Lower lobe of right lung (tissue), 2 donors: ENCODE measurements at regions not wholly inside any gene's neighbourhood (a gene's known extent, or its start where the extent isn't known, plus 50 kb on each side); places are given as distances from the start of the nearest gene placed in this dataset.
A peak's percentile ranks its signal among the peaks of the same experiment; 100 is the strongest.

Experiments
- ATAC-seq, 2 donors: fragments of 200-7000 bp; cut with Tn5 transposase; one replicate each; pipeline ENCODE4 v1.9.1; 2020 to 2022; ENCODE audit warnings: mild to moderate bottlenecking in 2 of 2, moderate library complexity in 2 of 2
- DNase-seq: peaks from one replicate; pipeline ENCODE4 v3.0.0-alpha.2; 2020
- H3K27ac ChIP-seq: fragments of 200-600 bp; one replicate; pipeline ENCODE4 v1.8.0; 2022
- H3K27me3 ChIP-seq: fragments of 200-600 bp; one replicate; pipeline ENCODE4 v1.8.0; 2022; ENCODE audit warnings: low read depth
- H3K36me3 ChIP-seq: fragments of 200-600 bp; one replicate; pipeline ENCODE4 v1.8.0; 2022; ENCODE audit warnings: mild to moderate bottlenecking
- H3K4me1 ChIP-seq: fragments of 200-600 bp; one replicate; pipeline ENCODE4 v1.8.0; 2022
- H3K4me3 ChIP-seq: fragments of 200-600 bp; one replicate; pipeline ENCODE4 v1.8.0; 2022; ENCODE audit warnings: mild to moderate bottlenecking
- H3K9me3 ChIP-seq: fragments of 200-600 bp; one replicate; pipeline ENCODE4 v1.8.0; 2022
- CTCF ChIP-seq: fragments of 200-600 bp; IDR thresholded peaks from one replicate; pipeline ENCODE4 v1.8.0; 2022; ENCODE audit warnings: antibody characterized with exemption, mild to moderate bottlenecking
- intact Hi-C: fragments of 100-400 bp; cut with DNase I; formaldehyde crosslinking; loops from one replicate; pipeline ENCODE4 v1.11.0; 2022
- donor health status: DM: no; HTN: yes; CAD: no; lungs with severe emphysema.

- no peak for ATAC-seq
- H3K27me3 ChIP-seq = no peaks in the 10 kb centered on the region
- intact Hi-C loops = no loop called here
Observed at GRCh38 chr4:179797738-179798137, 2355.5 kb upstream of the AGA start.

GRCh38 chr4:179803857-179804256, 2361.6 kb upstream of the AGA start:
- no peak overlapping the region for H3K4me3 ChIP-seq
- H3K27me3 ChIP-seq = no peaks in the 10 kb centered on the region
- ATAC-seq (peak; percentile 25 to 62), DNase-seq (no peak)
- no peaks in the 10 kb centered on the region for H3K4me1 ChIP-seq
- TF ChIP-seq CTCF = no peak
- intact Hi-C loops = no loop called here
- H3K9me3 ChIP-seq = no peaks in the 10 kb centered on the region
- H3K27ac ChIP-seq = no peak overlapping the region
- H3K36me3 ChIP-seq = no peaks in the 10 kb centered on the region

More at GRCh38 chr4:179797738-179798137, 2355.5 kb upstream of the AGA start:
- Histone ChIP-seq H3K4me1 (no peaks in the 10 kb centered on the region), H3K36me3 (no peaks in the 10 kb centered on the region), H3K27ac (no peak overlapping the region), H3K4me3 (no peak overlapping the region), H3K9me3 (no peaks in the 10 kb centered on the region)
- no peak for DNase-seq
- TF ChIP-seq CTCF = no peak

GRCh38 chr4:179804440-179804839, 2362.2 kb upstream of the AGA start:
- no peaks in the 10 kb centered on the region for H3K36me3 ChIP-seq
- H3K27ac ChIP-seq = no peak overlapping the region
- H3K4me1 ChIP-seq = no peaks in the 10 kb centered on the region
- ATAC-seq (peak in 1 of 2 donors; percentile 11), DNase-seq (no peak)
- H3K9me3 ChIP-seq = no peaks in the 10 kb centered on the region
- intact Hi-C loops = no loop called here
- no peak for TF ChIP-seq CTCF
- no peaks in the 10 kb centered on the region for H3K27me3 ChIP-seq
- H3K4me3 ChIP-seq = no peak overlapping the region

GRCh38 chr4:179817317-179817716, 2375.1 kb upstream of the AGA start:
- H3K27ac ChIP-seq = no peak overlapping the region
- H3K4me3 ChIP-seq = no peak overlapping the region
- TF ChIP-seq CTCF = no peak
- H3K27me3 ChIP-seq = no peaks in the 10 kb centered on the region
- peaks cover 3% of the 10 kb centered on the region for H3K9me3 ChIP-seq
- H3K4me1 ChIP-seq = no peaks in the 10 kb centered on the region
- intact Hi-C loops = no loop called here
- ATAC-seq = no peak
- H3K36me3 ChIP-seq = no peaks in the 10 kb centered on the region
- DNase-seq = no peak

- Histone ChIP-seq H3K4me1 (no peaks in the 10 kb centered on the region), H3K27me3 (no peaks in the 10 kb centered on the region), H3K36me3 (no peaks in the 10 kb centered on the region), H3K4me3 (no peak overlapping the region), H3K27ac (no peak overlapping the region), H3K9me3 (peaks cover 1% of the 10 kb centered on the region)
- intact Hi-C loops = no loop called here
- no peak for TF ChIP-seq CTCF
- ATAC-seq (no peak), DNase-seq (no peak)
Observed at GRCh38 chr4:179823342-179823741, 2381.1 kb upstream of the AGA start.

GRCh38 chr4:179831274-179831673, 2389.0 kb upstream of the AGA start:
- H3K4me1 ChIP-seq = no peaks in the 10 kb centered on the region
- intact Hi-C loops = no loop called here
- no peak for TF ChIP-seq CTCF

More at GRCh38 chr4:179831274-179831673, 2389.0 kb upstream of the AGA start:
- H3K36me3 ChIP-seq = no peaks in the 10 kb centered on the region
- no peaks in the 10 kb centered on the region for H3K27me3 ChIP-seq
- H3K27ac ChIP-seq = no peak overlapping the region
- no peak overlapping the region for H3K4me3 ChIP-seq
- ATAC-seq (no peak), DNase-seq (no peak)
- H3K9me3 ChIP-seq = no peaks in the 10 kb centered on the region
